ENCODE measurements at regions not wholly inside any gene's neighbourhood (a gene's known extent, or its start where the extent isn't known, plus 50 kb on each side); places are given as distances from the start of the nearest gene placed in this dataset.
"Not testable (repeated sequence)": the region's sequence is repeated elsewhere in the genome, so short reads cannot be mapped to it uniquely, and the experiment has no call there.

GRCh38 chr2:175808078-175808477 lies 194.0 kb downstream of the LNPK start:
- in situ Hi-C loops (cut with HindIII; ENCODE audit: low sequenced_read_pairs) = no loop called here
- DNase-seq (ENCODE audit: low read depth) = no peak
- TF ChIP-seq CTCF (IDR thresholded peaks at IDR 0.05; ENCODE audit: low read depth, low read length, missing control alignments) = no peak
- no peak overlapping the region for H3K4me3 ChIP-seq (ENCODE audit: low read depth, low read length)

- H3K4me3 ChIP-seq (ENCODE audit: low read depth, low read length) = no peak overlapping the region
- no peak for TF ChIP-seq CTCF (IDR thresholded peaks at IDR 0.05; ENCODE audit: low read depth, low read length, missing control alignments)
- DNase-seq (ENCODE audit: low read depth) = no peak
- in situ Hi-C loops (cut with HindIII; ENCODE audit: low sequenced_read_pairs) = no loop called here
Measured at GRCh38 chr2:175807031-175807873, 194.8 kb downstream of the LNPK start.

GRCh38 chr2:175806570-175806969 lies 195.5 kb downstream of the LNPK start:
- no peak for TF ChIP-seq CTCF (IDR thresholded peaks at IDR 0.05; ENCODE audit: low read depth, low read length, missing control alignments)
- no peak for DNase-seq (ENCODE audit: low read depth)
- no peak overlapping the region for H3K4me3 ChIP-seq (ENCODE audit: low read depth, low read length)
- in situ Hi-C loops (cut with HindIII; ENCODE audit: low sequenced_read_pairs) = no loop called here

- no peak for DNase-seq (ENCODE audit: low read depth)
- in situ Hi-C loops (cut with HindIII; ENCODE audit: low sequenced_read_pairs) = no loop called here
- no peak for TF ChIP-seq CTCF (IDR thresholded peaks at IDR 0.05; ENCODE audit: low read depth, low read length, missing control alignments)
- no peak overlapping the region for H3K4me3 ChIP-seq (ENCODE audit: low read depth, low read length)
Measured at GRCh38 chr2:175806125-175806490, 196.0 kb downstream of the LNPK start.

- no peak for DNase-seq (ENCODE audit: low read depth)
- in situ Hi-C loops (cut with HindIII; ENCODE audit: low sequenced_read_pairs) = no loop called here
- no peak for TF ChIP-seq CTCF (IDR thresholded peaks at IDR 0.05; ENCODE audit: low read depth, low read length, missing control alignments)
- H3K4me3 ChIP-seq (ENCODE audit: low read depth, low read length) = no peak overlapping the region
Measured at GRCh38 chr2:175805442-175806124, 196.5 kb downstream of the LNPK start.

- H3K4me3 ChIP-seq (ENCODE audit: low read depth, low read length) = no peak overlapping the region
- DNase-seq (ENCODE audit: low read depth) = no peak
- in situ Hi-C loops (cut with HindIII; ENCODE audit: low sequenced_read_pairs) = no loop called here
- no peak for TF ChIP-seq CTCF (IDR thresholded peaks at IDR 0.05; ENCODE audit: low read depth, low read length, missing control alignments)
Measured at GRCh38 chr2:175804122-175804521, 197.9 kb downstream of the LNPK start.

GRCh38 chr2:175796422-175796821 lies 205.6 kb downstream of the LNPK start:
- DNase-seq (ENCODE audit: low read depth); H3K4me3 ChIP-seq (ENCODE audit: low read depth, low read length); in situ Hi-C loops (cut with HindIII; ENCODE audit: low sequenced_read_pairs): not testable (repeated sequence)
